ENCODE measurements at regions not wholly inside any gene's neighbourhood (a gene's known extent, or its start where the extent isn't known, plus 50 kb on each side); places are given as distances from the start of the nearest gene placed in this dataset.

DNA sequence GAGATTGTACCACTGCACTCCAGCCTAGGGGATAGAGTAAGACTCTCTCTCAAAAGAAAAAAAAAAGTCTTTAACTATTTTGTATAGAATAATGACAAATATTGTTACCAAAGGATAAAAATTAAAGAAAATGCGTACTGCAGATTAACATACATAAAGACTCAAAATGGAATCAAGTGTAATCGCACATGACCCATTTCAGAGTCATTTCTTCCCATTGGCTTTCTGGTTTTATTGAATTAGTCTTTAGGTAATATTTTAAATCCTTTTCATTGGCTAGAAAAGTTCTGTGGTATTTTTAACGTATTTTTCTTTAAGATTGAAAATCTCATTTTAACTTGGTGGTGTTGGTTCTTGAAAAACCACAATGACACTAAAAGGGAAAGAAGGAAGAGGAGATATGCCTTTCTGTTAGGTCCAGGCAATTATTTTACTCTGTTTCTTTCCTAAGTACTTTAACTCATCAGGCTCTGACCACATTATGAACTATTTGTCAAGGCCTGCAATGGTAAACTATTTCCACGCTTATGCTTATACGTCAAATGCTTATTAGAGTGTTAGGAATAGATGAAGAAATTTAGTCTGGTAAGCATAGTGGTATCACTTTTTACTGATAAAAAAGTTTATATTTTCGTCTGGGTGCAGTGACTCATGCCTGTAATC lies 52.3 kb downstream of the PLEKHG1 start:
- DNase-seq = no peak

DNA sequence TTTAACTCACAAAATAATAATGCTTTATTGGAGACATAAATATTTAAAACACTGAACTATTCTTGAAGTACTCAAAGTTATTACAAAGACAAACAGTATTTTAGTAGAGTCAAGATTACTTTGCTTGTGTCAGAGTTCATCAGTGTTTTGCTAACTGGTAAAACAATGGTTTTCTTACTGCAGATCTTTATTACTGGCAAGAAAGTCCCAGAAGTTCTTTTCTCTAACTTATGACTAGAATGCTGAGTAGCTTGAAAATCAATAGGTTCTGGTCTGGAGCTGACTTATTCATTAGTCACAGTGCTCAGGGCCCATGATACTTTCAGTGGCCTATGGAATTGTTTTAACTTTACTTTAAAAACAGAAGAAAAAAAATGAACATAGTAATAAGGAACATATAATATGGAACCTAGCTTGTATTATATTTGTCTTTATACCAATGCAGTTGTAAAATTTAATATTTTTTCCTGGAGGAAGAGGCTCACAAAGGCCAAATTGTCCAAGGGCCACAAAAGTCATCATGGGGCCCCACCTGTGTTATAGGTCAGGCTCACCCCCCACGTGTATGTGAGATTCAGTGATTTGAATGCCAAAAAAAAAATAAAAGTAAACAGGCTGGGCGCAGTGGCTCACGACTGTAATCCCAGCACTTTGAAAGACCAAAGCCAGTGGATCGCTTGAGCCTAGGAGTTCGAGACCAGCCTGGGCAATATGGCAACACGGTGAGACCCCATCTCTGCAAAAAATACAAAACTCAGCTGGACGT lies 53.3 kb downstream of the PLEKHG1 start:
- no peak for DNase-seq

DNA sequence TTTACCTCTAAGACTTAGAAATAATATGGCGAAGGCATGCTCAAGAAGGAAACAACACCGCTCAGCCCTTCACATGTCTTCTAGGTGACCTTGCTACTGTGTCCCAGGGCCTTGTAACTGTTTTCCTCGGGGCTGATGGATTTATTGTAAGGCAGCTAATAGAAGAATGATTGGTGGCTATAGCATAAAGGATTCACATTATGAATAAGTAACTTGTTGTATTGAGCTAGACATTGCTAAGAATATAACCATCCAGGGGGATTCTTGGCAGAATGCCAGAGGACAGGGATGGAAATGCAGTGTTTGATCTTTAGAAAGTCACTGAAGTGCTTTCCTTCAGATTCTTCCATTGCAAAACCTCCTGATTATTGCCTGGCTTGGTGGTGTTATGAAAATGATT lies 54.9 kb downstream of the PLEKHG1 start:
- no peak for DNase-seq

DNA sequence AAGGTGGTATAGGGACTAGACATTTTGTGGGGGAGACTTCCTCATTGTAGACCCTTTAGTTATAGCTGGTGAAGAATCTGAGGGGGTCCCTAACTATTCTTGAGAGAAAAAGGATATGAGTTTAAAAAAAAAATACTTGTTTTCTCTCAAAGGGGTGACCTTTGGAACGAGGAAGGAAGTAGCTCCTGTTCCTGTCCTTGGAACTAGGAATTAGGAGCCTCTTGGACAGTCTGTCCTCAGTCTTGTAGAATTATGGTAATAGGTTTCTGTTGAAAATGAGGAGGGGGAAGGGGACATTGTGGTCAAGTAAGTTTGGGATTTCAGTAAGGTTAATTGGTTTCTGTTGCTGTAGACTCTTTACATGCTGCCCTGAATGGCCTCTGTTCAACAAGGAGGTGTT lies 56.5 kb downstream of the PLEKHG1 start:
- DNase-seq = no peak

DNA sequence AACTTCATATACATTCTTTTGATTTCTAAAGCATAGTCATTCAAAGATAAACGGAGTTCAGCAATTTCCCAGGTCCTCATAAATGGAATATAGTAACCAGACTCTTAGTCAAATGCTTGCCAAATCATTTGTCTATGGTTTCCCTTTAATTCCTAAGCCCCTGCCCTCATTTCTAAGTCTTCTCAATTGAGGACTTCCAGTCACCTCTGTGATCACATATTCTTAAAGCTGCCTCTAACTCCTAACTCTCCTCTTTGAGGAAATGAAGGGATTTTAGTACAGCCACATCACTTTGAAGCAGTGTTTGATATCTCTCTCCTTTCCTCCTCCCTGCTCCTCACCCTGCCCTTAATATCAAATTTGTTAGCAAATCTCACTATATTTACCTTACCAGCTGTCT lies 58.7 kb downstream of the PLEKHG1 start:
- DNase-seq = no peak

DNA sequence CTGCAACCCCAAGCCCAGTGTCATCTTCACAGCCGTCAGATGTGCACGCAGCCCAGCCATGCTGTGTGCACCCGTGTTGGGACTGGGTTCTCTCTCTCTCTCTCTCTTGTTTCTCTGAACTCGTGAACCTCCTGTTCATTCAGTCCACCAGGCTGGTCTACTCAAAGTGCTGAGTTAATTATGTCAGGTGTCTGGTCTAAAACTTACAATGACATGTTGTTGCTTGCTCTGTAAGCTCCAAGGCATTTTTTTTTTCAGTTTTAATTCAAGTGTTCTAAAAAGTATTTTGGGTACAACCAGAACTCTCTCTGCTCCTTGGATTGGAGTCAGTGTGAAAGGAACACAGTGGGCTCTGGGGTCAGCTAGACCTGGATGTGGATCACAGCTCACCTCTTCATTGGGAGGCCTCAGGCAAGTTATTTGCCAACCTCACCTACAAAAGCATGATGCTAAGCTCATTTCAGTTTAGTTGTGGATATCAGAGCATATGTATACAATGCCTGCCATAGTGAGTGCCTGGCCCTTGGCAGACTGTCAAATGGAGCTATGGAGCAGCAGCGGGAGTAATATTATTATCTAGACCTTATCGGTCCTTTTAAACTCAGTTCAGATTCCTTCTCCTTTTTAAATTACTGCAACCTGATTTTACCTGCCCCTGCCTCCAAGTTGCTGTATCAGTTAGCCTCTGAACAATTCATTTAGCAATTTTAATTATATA lies 59.5 kb downstream of the PLEKHG1 start:
- DNase-seq = no peak

DNA sequence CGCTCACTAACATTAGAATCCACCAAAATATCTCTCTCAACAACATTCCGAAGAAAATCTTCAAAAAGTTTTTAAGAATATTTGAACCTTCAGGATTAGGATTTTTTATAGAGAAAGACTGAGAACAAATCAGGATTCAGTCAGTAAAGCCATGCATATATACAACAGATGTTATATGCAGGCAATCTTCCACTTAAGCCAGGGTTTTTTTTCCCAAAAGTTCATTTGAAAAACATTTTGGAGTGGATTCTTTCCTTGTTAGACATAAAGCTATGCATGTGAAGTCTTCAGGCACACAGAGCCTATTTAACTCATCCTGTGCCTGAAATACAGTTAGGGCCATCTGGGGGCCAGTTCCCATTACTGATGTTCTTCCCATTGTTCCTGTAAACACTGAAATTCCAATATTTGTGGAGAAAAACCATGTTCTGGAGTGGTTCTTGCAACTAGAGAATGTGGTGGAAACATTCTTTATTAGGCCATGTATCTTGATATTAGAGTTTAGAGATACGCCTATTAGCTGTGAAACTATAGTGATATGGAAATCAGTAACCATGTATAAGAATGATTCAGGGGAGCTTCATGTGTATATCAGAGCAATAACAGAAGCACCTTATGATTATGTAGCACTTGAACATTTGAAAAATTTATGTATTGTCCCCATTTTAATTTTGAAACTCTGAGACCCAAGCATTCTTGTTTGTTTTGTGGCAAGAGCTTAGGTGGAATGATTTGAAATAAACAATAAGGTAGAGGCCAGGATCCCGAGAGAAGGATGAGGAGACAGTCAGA lies 61.7 kb downstream of the PLEKHG1 start:
- no peak for DNase-seq

DNA sequence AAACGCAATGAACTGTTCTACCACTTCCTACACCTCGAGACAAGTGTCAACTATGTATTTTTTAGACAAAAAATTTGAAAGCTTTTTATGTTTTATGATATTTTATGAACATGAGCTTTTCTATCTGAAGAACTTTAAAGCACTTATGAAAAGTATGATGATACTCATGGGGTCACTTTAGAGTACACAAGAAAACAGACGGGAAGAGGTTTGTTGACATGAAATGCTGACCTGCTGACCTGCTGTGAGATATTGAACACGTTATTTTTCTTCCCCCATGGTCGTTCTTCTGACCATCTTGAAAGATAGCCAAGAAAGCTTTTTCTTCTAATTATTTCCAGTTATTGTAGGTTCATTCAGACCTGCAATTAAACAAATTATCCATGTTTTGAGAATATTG lies 63.1 kb downstream of the PLEKHG1 start:
- DNase-seq = no peak

DNA sequence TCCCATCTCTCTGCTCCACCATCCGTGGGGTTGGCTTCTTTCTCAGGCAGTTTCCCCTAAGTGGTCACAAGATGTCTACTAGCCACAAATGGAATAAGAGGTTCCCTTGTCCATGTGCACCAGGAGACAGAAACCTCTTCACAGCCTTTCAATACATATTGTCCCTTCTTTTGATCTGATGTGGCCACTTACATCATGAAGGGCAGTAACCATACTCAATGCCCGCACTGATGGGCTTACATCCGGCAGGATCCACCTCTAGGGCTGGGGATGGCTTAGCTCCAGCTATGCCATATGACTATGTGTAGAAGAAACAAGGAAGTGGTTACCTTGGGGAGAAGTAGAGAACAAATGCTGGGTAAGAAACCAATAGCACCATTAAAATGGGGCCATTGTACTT lies 64.4 kb downstream of the PLEKHG1 start:
- DNase-seq = no peak

DNA sequence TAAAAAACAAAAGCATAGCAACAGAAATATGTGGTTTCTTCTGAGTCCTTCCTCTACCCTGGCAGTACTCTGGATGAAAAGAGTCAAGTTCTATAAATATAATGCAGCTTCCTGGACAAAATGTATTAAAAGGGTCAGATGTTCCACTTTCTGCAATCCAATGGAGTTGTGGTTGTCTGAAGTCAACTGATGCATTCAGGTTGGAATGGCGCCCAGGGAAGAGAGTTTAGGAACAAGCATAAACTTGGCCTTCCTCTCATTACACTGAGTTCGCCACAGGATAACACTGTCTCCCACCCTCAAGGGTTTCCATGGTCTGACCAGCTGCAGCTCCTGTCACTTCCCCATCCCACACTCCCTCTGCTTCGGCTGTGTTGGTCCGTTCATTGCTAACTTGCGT lies 66.4 kb downstream of the PLEKHG1 start:
- peak; percentile 43 to 62 for DNase-seq

DNA sequence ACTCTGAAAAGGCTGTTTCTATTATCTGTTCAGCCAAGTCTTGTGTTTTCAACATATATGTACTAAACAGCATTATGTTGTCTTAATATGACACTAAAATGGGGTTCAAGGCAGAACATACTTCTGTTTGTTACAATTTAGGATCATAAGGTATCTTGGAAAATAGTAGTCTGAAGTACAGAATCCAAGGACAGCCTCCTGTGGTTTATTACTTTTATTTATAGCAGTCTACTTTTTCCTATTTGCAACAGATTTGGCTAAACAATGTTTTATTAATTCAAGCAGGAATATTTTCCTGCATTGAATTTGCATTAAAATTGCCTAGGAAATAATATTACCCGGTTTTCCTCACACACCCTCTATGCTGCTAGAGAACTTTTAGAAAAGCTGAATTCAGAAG lies 67.7 kb downstream of the PLEKHG1 start:
- no peak for DNase-seq

DNA sequence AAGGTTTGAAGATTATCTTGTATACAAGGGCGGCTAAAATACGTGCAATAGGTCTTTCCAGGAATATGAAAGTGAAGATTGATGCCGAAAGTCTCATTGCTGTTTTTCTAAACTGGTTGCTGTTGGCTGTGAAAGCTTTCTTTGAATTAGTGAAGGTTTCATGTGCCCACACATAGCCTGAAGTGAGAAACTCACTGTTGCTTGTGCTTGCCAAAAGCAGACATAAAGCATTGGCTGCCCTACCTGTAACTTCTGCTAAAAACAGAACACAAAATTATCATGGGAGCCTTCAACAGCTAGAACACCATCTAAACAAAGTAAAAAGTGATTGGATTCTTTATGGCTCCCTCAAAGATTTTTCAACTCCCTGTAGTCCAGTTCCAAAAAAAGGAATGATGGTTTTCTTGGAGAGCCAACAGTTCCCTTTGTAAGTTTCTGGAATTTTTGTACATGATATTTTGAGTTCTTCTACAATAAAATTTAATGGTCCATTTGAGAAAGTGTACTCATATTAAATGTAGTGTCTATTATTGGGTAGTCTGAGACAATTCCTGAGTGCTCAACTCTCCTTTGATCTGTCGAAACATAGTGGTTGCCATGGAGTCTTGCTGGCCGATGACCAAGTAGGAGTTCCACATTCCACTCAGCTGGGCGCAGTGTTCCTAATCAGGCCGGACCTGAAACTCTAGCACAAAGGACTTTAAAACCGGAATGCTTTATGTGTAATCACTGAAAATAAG lies 68.5 kb downstream of the PLEKHG1 start:
- no peak for DNase-seq

DNA sequence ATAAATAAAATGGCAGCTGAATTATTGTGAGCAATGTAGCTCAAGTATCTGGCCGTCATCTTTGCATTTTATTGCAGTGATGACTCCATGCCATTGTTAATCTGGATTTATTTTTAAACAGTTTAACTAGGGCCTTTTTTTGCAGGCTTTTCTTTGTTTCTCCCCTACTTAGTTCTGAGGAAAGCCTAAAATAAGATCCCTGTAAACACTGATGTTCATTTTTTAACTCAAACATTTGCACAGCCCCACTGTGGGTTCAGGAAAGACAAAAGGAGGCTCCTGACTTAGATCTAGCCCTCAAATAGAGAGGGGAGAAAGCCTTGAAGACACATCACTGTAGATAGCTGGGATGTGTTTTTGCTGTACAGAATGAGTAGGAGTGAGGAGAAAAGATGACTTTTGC lies 69.2 kb downstream of the PLEKHG1 start:
- no peak for DNase-seq

DNA sequence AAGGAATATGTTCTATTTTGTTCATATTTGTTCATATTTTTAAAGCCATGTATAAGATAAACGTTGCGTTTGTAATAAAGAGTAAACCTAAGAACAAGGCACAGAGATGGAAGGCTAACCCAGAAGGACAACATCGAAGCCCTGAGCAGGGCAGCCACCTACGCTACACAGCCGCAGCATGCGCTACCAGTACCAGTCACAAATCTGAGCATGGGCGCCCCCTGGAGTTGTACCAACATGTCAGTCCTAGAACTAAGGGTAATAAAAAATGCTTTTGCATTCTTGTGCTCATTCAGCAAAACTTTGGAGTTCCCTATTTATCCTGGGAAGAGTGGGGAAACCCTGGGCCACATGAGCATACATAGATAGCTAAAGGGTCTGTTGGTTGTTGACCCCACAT lies 70.6 kb downstream of the PLEKHG1 start:
- no peak for DNase-seq

DNA sequence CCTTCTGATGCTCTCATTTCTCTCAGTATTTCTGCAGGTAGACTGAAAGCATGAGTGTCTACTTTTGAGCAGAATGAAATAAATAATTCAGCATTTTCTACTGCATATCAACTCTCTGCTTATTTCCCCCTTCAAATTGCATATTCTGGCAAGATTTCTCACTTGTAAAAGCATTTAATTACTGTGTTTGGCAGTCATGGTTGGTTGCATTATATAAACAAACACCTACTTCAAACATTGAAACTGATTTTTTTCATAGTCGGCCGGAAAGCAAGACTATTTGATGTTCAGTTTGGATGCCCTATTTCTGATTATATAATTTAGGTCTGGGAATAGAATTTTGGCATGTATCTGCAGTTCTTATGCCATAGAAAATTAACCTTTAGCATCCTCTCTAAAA lies 73.1 kb downstream of the PLEKHG1 start:
- no peak for DNase-seq

DNA sequence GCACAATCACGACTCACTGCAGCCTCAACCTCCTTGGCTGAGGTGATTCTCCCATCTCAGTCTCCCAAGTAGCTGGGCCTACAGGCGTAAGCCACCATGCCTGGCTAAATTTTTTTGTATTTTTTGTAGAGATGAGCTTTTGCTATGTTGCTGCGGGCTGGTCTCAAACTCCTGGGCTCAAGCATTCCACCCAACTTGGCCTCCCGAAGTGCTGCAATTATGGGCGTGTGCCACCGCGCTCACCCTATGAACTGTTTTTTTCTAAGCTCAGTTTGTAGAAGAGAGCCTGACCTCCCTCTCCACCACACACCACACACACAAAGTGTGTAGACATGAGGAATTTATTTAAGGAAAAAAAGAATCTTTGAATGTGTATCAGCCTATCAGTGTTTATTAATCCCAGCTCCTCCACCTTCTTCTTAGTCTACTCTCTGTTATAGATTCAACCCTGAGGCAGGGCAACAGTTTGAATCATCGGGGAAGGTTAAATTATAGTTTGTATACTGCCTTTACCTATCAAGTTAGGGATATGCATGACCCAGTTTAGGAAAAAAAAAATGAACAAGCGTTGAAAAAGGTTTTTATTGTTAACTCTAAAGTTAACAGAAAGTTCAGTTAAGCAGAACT lies 74.1 kb downstream of the PLEKHG1 start:
- DNase-seq = no peak

DNA sequence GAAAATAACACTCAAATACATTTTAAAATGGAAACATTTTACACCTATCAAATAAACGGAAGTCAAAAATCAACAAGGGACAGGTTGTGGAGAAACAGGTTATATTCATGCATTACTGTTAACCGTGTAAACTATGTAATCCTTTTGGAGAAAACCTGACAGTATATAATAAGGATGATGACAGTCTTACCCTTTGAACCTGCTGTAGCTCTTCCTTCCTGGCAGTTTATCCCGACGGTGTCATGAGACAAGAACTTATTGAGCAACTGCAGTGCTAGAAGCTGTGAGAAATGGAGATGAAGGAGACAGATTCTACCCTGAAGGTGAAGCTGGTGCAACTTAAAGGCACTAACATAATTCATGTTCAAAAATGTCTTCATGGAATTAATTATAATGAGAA lies 76.7 kb downstream of the PLEKHG1 start:
- DNase-seq = no peak

DNA sequence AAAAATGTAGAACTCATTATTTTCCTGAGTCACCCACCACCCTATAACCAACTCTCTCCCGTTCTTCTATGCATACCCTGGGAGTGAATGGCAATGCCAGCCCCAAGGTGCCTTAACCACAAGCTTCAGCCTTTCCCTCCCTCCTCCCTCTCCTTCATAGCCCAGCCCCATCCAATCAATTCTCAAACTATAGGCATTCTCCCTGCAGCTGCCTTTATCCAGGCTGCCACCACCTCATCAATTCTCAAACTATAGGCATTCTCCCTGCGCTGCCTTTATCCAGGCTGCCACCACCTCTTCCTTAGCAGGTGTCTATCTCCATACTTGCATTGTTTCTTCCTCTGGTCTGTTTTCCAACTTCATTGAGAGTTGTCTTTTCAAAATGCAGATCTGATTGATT lies 77.1 kb downstream of the PLEKHG1 start:
- no peak for DNase-seq

DNA sequence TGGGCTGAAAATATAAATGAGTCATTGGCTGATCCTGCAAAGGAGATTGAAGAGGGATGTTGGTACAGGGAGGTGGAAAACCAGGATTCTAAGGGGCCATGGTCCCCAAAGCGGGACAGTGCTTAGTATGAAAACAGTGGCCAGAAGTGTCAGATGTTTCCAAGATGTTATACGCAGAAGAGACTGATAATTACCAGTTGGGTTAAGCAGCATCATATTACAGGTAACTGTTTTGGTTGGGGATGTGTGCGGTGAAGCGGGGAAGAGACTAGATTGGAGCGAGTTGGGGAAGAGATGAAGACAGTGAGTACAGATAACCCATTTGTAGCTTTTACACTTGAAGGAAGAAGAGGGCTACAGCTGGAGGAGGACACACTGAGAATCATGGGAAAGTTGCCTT lies 80.8 kb downstream of the PLEKHG1 start:
- DNase-seq = no peak

DNA sequence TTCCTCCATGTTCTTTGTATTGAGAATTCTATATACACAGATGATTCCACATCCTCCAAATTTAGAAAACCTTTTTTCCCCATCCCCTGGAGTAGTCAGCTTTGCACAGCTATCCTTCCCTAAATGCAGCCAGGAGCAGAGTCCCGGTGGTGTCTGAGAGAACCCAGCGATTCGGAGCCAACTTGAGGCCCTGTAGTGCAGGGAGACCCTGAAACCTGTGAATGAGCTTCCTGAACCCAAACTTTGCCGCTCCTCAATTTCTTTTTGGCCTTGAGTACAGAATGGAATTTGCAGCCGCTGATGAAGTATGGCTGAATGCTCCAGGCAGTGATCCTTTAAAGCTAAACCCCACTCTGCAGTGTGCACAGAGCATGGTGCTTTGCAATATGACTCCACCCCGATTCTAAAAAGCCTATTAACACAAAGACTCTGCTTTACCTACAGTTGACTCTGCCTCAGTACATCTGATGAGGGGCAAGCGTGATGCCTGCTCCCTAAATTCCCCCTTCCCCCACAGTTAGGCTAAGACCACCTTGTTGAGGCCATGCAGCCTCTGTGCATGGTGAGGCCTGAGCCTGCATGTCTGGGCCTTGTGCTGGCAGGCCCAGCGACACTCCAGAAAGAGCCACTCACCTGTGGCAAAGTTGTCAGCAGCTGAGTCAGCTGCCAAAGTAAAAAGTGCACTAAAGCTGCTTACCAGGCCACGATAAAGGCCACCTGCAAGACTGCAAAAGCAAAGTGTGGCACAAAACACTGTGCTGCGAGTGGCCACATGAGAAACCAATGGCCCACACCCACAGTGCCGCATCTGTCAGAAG lies 82.1 kb downstream of the PLEKHG1 start:
- DNase-seq = no peak

DNA sequence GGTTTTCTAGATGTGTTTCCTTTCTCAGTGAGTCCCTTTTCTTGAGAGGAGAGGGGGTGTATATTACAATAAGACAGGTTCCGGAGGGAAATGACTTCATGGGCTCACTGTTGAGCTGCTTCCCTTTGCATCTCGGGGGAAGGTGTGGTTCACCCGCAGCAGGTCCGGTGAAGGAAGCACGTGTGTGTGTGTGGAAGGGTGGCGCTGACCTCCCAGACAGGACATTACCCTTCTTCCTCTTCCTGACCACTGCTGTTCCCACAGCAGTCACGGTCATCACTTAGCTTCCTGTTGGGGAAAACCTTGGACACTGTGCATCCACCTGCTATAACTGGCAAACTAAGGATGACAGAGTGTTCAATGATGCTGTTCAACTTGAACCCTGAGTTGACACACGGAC lies 83.6 kb downstream of the PLEKHG1 start:
- no peak for DNase-seq

All from Kasumi-1 (cell line).